HG02973 (cell line): ENCODE measurements at regions not wholly inside any gene's neighbourhood (a gene's known extent, or its start where the extent isn't known, plus 50 kb on each side); places are given as distances from the start of the nearest gene placed in this dataset.

Experiments used
- ATAC-seq: cut with Tn5 transposase; IDR thresholded peaks from one replicate; pipeline ENCODE4 v1.9.1; 2021; ENCODE audit warnings: moderate library complexity; ENCODE audit not compliant: unreplicated experiment

- no peak for ATAC-seq
These were observed 385.2 kb downstream of the PLK2 start for GRCh38 chr5:58074717-58075116.

GRCh38 chr5:58074222-58074621 lies 385.7 kb downstream of the PLK2 start:
- no peak for ATAC-seq

- no peak for ATAC-seq
These were observed 386.6 kb downstream of the PLK2 start for GRCh38 chr5:58073243-58073642.

GRCh38 chr5:58072300-58072965 lies 387.5 kb downstream of the PLK2 start:
- ATAC-seq: no peak

- no peak for ATAC-seq
These were observed 388.3 kb downstream of the PLK2 start for GRCh38 chr5:58071566-58071965.

- ATAC-seq: no peak
These were observed 390.0 kb downstream of the PLK2 start for GRCh38 chr5:58069846-58070245.

GRCh38 chr5:58069016-58069705 lies 390.7 kb downstream of the PLK2 start:
- no peak for ATAC-seq

GRCh38 chr5:58066557-58066956 lies 393.3 kb downstream of the PLK2 start:
- no peak for ATAC-seq

- ATAC-seq: no peak
These were observed 393.8 kb downstream of the PLK2 start for GRCh38 chr5:58066076-58066475.

GRCh38 chr5:58064801-58065200 lies 395.1 kb downstream of the PLK2 start:
- no peak for ATAC-seq

GRCh38 chr5:58060996-58061395 lies 398.9 kb downstream of the PLK2 start:
- no peak for ATAC-seq

GRCh38 chr5:58057324-58057723 lies 402.6 kb downstream of the PLK2 start:
- no peak for ATAC-seq

GRCh38 chr5:58056546-58056945 lies 403.3 kb downstream of the PLK2 start:
- ATAC-seq: no peak

GRCh38 chr5:58054018-58054417 lies 405.9 kb downstream of the PLK2 start:
- no peak for ATAC-seq

GRCh38 chr5:58048954-58049353 lies 410.9 kb downstream of the PLK2 start:
- no peak for ATAC-seq

- no peak for ATAC-seq
These were observed 411.5 kb downstream of the PLK2 start for GRCh38 chr5:58048185-58048925.

- no peak for ATAC-seq
These were observed 413.5 kb downstream of the PLK2 start for GRCh38 chr5:58046371-58046770.

GRCh38 chr5:58044166-58044565 lies 415.7 kb downstream of the PLK2 start:
- ATAC-seq: no peak

- no peak for ATAC-seq
These were observed 416.6 kb downstream of the PLK2 start for GRCh38 chr5:58043032-58043945.

- no peak for ATAC-seq
These were observed 418.0 kb downstream of the PLK2 start for GRCh38 chr5:58041884-58042283.

GRCh38 chr5:58040846-58041245 lies 419.0 kb downstream of the PLK2 start:
- no peak for ATAC-seq
